Peyer's patch (tissue), 4 donors: ENCODE measurements at regions not wholly inside any gene's neighbourhood (a gene's known extent, or its start where the extent isn't known, plus 50 kb on each side); places are given as distances from the start of the nearest gene placed in this dataset.

Source experiments
- POLR2A ChIP-seq, 2 donors: fragments of 450-650 bp; IDR thresholded peaks; one replicate each; pipeline ENCODE4 v1.5.1; 2017; ENCODE audit warnings: antibody characterized with exemption in 2 of 2, mild to moderate bottlenecking in 2 of 2, moderate library complexity in 2 of 2
- TF ChIP-seq, protein P1 (sequence below), 6 experiments: fragments of 450-650 bp in 4 of 6; fragments of 200-600 bp in 2 of 6; sonication (generic) in 1 of 6; IDR thresholded peaks; one replicate each; pipeline ENCODE4 v1.5.1; 2017 to 2019; ENCODE audit warnings: antibody characterized with exemption in 6 of 6, mild to moderate bottlenecking in 3 of 6, moderate library complexity in 1 of 6

DNA sequence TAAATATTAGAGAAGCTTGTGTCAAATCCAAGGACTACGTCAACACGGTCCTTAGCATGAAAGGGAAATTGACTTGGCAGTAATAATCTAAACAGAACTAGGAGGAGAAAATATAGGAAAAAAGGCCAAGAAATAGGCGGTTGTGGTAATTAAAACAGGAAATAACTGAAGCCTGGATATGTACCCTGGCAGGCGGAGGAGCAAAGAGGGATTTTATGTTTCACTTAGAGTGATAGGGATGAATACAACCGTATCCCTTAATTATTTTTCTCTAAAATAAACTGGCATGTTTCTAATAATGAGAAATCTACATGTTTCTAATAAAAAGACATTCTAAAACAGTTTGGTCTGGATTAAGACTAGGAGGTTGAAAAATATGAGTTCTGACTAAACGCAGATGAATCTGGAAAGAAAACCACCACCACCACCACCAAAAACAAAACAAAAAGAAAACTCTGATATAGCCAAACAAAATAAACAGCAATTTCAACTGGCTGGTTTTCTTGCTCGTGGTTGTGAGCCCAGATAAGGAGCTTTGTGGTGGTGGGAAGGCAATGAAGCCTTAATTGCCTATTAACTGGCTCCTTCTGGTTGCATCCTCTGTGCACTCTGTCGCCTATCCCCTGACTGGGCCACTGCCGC, 334.2 kb upstream of the SNX7 start:
- TF ChIP-seq, protein P1, sequence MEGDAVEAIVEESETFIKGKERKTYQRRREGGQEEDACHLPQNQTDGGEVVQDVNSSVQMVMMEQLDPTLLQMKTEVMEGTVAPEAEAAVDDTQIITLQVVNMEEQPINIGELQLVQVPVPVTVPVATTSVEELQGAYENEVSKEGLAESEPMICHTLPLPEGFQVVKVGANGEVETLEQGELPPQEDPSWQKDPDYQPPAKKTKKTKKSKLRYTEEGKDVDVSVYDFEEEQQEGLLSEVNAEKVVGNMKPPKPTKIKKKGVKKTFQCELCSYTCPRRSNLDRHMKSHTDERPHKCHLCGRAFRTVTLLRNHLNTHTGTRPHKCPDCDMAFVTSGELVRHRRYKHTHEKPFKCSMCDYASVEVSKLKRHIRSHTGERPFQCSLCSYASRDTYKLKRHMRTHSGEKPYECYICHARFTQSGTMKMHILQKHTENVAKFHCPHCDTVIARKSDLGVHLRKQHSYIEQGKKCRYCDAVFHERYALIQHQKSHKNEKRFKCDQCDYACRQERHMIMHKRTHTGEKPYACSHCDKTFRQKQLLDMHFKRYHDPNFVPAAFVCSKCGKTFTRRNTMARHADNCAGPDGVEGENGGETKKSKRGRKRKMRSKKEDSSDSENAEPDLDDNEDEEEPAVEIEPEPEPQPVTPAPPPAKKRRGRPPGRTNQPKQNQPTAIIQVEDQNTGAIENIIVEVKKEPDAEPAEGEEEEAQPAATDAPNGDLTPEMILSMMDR (IDR thresholded peaks at IDR 0.05) = no peak
- TF ChIP-seq POLR2A (IDR thresholded peaks at IDR 0.05) = no peak
